GM19372 (cell line): ENCODE measurements at regions not wholly inside any gene's neighbourhood (a gene's known extent, or its start where the extent isn't known, plus 50 kb on each side); places are given as distances from the start of the nearest gene placed in this dataset.
"Not testable (repeated sequence)": the region's sequence is repeated elsewhere in the genome, so short reads cannot be mapped to it uniquely, and the experiment has no call there.

ENCODE experiments used
- ATAC-seq: cut with Tn5 transposase; IDR thresholded peaks from one replicate; pipeline ENCODE4 v1.9.1; 2021; ENCODE audit warnings: mild to moderate bottlenecking, low read depth, moderate library complexity; ENCODE audit not compliant: unreplicated experiment

GRCh38 chr22:48083502-48083901 is 1321.1 kb downstream of the TBC1D22A start:
- ATAC-seq: no peak

DNA sequence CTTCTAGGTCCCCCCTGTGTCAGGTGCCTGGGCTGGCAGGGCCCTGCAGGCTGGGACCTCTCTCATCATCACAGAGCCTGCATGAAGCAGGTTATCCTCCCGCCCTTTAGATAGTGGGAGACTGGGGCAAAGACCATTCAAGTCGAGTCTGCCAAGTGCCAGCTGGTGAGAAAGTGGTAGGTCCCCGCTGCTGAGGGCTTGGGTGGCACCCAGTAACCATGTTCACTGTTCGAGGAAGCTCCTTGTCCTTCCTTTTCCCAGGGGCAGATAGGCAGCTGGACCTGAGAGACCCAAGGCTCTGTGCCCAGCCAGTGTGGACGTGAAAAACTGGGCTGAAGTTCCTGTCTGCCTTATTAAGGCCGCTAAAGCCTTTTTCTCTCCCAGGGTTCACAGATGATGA is 1319.8 kb downstream of the TBC1D22A start:
- ATAC-seq: no peak

DNA sequence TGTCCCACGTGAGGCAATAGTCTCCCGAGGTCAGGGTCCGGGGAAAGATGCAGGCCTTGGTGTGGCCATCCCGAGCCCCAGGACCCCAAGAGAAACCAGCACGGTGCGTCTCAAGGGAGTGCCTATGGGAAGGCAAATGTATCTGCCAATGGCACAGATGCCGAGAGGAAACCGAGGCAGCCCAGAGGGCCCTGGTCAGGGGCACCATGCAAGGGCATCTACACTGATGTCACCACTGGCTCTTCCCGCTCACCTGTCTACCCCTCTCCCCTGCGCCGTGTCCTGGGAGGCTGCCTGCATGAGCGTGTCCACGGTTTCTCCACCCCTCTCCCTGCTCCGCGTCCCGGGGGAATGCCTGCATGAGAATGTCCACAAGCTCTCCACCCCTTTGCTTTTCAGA is 1318.8 kb downstream of the TBC1D22A start:
- no peak for ATAC-seq

GRCh38 chr22:48080316-48081165 is 1318.1 kb downstream of the TBC1D22A start:
- no peak for ATAC-seq

DNA sequence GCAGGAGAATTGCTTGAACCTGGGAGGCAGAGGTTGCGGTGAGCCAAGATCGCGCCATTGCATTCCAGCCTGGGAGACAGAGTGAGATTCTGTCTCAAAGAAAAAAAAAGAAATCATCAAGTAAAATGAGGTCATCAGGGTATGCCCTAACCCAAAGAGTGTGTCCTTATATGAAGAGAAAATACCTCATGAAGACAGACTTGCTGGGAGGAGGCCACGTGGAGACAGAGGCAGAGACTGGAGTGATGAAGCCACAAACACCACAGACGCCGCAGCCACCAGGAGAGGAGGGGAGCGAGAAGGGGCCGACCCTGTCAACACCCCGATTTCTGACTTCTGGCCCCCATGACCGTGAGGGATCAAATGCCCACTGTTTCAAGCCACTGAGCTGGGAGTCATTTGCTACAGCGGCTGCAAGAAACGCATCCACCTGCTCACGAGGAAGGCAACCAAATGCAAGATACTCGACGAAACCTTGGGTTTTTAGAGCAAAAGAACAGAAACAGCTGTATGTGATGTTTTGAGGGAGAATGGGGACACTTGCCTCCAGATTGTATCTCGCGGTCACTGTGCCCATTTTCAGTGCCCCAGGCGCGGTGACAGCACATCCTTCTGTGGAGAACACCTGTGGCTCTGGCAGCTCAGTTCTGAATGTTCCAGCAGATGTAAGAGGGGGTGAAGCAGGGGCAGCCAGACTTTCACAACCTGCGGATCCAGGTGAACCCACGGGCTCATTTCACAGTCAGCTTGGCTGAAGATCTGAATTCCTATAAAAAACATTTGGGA is 1317.2 kb downstream of the TBC1D22A start:
- ATAC-seq: no peak

- ATAC-seq: no peak
These were observed 1316.4 kb downstream of the TBC1D22A start for GRCh38 chr22:48078825-48079224.

GRCh38 chr22:48077699-48078098 is 1315.2 kb downstream of the TBC1D22A start:
- ATAC-seq: no peak

DNA sequence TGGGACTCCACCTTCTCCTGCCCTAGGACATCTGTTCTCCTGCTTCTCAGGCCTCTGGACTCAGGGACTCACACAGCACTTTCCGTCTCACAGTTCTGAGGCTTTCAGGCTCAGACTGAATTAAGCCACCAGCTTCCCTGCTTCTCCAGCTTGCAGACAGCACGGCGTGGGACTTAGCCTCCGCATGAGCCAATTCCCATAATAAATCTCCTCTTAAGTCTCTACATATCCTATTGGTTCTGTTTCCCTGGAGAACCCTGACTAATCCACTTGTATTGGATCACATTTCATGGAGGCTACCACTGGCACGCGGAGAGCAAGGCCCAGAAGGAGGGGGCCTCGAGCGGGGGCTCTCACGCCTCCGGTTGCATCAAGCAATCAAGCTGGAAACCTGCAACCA is 1313.6 kb downstream of the TBC1D22A start:
- no peak for ATAC-seq

GRCh38 chr22:48075604-48076003 is 1313.2 kb downstream of the TBC1D22A start:
- no peak for ATAC-seq

DNA sequence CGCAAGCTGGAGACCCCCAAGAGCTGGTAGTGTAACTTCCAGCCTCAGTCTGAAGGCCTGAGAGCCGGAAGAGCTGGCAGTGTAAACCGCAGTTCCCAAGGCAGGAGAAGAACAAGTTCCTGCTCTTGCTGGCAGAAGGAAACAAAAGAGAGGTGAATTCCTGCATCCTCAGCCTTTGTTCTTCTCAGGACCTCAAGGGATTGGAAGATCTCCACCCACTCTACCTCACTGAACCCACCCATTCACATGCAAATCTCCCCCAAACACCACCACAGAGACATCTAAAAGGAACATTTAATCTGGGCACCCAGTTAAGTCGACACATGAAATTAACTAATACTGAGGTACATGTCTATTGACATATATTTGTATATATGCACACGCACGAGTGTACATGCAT is 1310.3 kb downstream of the TBC1D22A start:
- ATAC-seq: no peak

DNA sequence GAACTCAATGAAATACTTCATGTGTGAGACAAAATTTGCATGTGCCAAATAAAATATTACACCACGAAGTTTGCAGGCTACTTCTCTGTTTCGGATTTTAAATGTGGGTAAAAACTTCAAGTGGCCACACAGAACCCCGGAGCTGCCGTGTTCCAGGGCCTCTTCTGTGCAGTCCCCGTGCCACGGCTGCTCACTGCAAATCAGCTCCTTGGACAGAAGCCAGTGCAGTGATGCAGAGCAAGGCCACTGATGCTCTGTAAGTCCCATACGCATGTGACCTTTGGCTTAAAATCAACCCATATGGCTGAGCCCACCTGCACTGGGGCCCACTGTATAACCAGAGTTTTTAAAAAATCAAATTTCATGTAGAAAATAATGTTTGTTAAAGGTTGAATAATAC is 1309.4 kb downstream of the TBC1D22A start:
- ATAC-seq: no peak

DNA sequence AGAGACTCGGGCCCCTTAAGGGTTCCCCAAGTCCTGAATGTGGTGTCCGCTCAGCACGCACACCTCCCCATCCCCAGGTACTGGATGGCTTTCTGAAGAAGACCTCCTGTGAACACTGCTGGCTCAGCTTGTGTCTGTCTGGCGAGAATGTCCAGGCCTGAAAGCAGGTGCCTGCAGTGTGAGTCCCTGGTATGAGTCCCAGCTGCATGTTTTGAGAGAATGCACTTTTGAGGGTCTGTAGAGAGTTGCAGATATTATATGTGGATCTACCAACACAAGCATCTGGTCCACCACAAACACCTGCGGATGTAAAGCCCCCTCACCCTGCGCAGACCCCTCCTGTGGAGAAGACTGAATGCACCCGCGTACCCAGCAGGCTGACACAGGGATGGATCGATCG is 1308.9 kb downstream of the TBC1D22A start:
- ATAC-seq: no peak

GRCh38 chr22:48070760-48071159 is 1308.3 kb downstream of the TBC1D22A start:
- ATAC-seq: no peak

DNA sequence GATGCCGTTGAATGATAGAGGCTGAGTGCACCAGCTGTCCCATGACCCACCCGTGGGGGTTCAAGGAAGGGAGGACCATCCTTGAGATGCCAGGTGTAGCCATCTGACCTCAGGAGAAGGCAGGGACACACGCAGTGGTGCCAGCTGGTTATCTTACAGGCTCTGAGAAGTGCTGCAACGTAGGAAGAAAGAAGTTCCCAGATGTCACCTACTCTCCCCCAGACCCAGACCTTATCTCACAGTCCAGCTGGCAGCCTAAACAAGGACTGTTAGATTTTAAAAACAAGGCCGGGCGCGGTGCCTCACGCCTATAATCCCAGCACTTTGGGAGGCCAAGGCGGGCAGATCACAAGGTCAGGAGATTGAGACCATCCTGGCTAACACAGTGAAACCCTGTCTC is 1307.6 kb downstream of the TBC1D22A start:
- no peak for ATAC-seq

- no peak for ATAC-seq
These were observed 1306.8 kb downstream of the TBC1D22A start for GRCh38 chr22:48069256-48069655.

GRCh38 chr22:48068323-48068885 is 1306.0 kb downstream of the TBC1D22A start:
- no peak for ATAC-seq

DNA sequence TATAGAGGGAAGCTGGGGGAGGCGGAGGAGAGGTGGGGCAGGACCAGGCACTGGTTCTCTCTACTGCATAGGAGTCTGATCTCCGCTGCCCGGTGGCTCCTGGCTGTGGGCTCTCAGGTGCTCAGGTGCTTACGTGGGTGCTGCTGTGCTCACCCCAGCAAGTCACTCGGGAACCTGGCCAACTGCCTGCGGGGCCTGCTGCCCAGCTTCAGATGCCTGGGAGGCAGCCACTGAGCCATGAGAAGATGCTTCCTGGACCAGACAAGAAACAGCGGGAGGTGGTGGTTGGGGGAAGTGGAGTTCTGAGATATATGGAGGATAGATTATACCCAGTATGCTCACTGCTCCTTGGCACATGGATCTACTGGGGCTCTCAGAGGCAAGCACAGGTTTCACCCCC is 1303.4 kb downstream of the TBC1D22A start:
- ATAC-seq: no peak

- ATAC-seq: no peak
These were observed 1299.3 kb downstream of the TBC1D22A start for GRCh38 chr22:48061726-48062125.

- no peak for ATAC-seq
These were observed 1297.8 kb downstream of the TBC1D22A start for GRCh38 chr22:48060266-48060665.

DNA sequence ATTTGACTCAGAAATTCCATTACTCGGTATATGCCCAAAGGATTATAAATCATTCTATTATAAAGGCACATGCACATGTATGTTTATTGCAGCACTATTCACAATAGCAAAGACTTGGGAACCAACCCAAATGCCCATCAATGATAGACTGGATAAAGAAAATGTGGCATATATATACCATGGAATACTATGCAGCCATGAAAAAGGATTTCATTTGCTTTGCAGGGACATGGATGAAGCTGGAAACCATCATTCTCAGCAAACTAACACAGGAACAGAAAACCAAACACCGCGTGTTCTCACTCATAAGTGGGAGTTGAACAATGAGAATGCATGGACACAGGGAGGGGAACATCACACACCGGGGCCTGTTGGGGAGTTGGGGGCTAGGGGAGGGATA is 1297.1 kb downstream of the TBC1D22A start:
- not testable (repeated sequence) for ATAC-seq

DNA sequence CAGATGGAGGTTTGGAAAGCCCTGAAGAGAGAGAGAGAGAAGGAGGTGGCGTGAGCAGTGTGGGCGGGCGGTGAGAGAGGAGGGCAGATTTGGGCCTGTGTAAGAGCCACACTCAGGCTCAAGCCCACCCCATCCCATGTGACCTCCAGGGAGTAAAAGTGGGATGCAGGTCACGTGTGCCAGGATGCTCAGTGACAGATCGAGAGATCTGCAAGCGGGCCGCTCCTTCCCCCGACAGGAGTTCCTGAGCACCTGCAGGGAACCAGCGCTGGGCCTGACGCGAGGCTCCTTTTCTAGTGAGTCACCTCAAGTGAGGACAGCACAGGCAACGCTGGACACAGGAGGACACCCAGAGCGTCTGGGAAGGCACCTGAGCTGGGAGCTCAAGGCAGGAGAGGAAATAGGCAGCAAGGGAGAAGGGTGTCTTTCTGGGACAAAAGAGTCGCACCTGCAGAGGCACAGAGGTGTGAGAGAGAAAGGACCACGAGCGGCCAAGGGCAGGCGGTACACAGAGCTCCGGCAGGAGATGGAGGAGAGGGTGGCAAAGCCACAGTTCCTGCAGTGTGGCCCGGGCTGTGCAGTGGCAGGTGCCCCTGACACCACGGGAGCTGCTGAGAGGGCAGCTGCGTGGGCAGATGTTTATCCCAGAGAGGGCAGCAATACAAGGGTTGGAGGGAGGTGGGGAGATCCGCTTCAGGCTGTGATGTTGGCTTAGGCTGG is 1294.8 kb downstream of the TBC1D22A start:
- no peak for ATAC-seq
